NCI-H524 treated with DMSO at 0.1 percent for 48 hours (cell line): ENCODE measurements at regions not wholly inside any gene's neighbourhood (a gene's known extent, or its start where the extent isn't known, plus 50 kb on each side); places are given as distances from the start of the nearest gene placed in this dataset.

ENCODE experiments used
- DNase-seq: peaks from one replicate; lab custom pipeline; 2025; lab: John Stamatoyannopoulos, UW

DNA sequence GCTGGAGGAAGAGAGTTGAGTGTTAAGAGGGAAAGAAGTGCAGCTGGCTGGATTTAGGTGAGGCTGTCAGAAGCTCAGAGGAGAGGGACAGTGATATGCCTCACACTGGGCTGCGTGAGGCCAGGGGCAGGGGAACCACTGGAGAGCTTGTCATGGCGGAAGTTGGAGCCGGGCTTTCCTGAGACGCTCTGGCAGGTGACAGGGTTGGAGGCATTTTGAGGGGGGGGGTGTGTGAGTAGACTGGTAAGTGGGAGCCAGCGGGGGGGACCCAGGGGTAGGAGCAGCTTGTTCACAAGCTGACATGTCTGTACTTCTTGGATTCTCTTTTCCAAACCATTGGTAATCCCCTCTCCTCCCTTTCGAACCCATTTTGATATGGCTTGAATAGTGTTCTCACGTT lies 331.5 kb upstream of the RGMA start:
- DNase-seq = no peak

DNA sequence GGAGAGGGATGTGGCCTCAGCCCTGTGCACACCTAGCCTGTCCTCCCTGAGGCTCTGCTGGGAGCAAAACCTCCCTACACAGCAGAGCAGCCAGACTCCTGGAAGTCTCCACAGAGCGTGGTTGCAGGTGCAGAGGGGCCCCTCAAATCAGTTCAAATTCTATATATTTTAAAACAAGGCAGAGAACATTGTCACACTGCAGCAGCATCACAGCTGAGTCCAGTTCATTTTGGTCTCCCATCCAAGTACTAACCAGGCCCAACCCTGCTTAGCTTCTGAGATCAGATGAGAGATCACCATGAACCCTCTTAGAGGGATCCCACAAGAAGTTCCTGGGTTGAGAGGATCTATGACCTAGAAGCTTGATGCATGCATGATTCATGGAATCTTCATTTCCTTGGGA lies 331.0 kb upstream of the RGMA start:
- no peak for DNase-seq

DNA sequence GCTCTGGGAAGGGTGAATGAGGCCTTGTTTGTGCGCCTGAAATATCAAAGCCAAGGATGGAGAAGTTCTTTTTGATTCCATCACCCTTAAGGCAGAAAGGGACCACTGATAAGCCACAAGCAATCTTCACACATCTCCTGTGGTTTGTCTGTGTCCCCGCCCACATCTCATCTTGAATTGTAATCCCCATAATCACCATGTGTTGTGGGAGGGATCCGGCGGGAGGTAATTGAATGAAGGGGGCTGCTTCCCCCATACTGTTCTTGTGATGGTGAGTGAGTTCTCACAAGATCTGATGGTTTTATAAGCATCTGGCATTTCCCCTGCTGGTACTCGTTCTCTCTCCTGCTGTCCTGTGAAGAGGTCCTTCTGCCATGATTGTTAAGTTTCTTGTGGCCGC lies 329.6 kb upstream of the RGMA start:
- DNase-seq = peak; percentile 86

DNA sequence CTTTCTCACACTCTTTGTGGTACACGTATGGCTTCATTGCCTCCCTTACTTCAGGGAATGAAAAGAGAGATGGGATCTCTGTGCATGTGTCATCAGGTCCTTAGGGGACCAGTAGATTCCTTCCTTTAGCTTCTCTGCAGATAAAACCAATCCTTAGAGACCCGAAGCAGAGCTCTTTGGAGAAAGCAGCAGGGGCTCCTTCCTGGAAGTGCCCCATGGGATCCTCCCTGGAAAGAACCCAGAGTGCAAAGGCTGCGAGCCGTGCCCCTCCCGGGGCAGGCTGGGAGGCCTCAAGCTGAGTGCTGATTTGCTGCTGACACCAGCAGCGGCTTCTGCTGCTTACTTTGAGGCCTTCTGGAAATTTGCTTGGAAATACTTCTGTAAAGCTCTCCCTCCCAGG lies 328.6 kb upstream of the RGMA start:
- DNase-seq = no peak

DNA sequence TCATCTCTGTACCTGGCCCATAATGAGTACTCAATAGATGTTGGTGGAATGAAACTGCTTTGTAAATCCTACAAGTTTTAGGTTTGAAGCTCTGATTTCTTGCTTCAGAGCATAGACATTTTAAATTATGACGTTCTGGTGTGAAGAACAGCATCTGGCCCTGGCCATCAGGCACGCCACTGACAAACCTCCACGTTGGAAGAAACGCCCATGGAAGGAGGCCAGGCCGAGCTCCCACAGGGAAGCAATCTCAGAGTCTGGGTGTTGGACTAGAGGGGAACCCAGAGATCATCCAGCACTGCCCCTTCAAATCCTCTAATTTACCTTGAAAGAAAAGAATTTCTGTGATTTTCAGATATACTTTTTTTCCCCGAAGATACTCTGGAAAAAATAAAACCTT lies 328.1 kb upstream of the RGMA start:
- DNase-seq = no peak

DNA sequence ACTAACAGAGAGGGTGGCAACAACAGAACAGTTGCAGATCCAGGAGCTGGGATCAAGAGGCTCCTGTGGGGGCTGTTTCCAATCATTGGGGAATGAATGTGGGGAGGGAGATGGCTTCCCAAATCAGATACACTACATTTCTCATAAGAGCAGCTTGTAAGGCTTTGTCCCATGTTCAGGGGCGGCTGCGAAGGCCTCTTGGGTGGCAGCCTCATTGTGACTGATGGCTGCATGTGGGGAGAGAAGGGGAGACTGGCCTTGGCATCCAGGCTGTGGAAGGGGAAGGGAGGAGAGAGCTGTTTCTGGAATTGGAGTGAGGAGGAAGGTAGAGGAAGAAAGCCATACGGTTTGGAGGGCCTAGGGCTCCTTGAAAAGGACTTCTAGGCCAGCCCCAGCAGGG lies 326.6 kb upstream of the RGMA start:
- no peak for DNase-seq

DNA sequence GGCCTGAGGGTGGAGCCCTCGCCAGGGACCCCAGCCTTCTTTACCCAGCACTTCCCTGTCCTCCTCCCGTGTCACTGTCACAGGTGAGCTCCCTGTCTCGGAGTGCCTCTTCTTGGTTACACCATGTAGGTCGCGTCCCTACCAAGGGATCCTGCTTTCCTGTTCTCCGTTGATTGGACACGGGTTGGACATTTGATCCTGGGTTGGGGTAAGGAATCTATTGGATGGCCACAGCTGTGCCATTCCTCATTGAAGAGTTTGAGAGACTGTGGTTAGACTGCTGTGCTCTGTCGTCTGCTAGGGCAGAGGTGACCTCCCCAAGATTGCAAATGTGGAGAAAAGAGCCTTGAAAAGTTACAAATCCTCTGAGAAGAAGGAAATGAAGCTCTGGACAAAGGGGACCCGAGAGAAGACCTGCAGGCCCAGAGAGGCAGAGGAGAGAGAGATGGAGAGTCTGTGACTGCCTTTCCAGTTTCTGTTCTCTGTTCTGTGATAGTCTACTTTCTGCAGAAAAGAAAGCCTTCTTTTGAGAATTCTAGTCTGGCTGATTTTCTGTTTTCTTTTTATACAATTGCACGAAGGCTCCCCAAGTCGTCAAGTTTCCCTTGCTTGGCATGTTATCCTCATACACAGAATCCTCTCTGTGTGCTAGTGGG lies 325.7 kb upstream of the RGMA start:
- no peak for DNase-seq

DNA sequence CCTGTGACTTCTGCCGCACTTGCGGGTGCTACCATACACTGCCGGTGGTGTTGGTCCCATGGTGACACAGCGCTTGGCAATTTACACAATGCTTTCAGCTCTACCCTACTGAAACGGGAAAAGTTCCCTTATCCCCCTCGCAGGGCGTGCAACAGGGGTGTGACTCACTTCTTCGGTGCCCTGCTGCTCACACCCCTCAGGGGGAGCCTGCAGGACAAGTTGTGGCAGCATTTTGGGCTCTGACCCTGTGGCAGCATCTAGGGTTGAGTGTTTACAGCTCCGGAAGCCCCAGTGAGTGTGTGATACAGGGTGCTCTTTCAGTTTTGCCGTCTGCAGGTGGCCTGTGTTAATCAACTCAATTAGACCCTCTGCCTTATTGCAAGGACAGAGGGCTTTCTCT lies 324.7 kb upstream of the RGMA start:
- no peak for DNase-seq

DNA sequence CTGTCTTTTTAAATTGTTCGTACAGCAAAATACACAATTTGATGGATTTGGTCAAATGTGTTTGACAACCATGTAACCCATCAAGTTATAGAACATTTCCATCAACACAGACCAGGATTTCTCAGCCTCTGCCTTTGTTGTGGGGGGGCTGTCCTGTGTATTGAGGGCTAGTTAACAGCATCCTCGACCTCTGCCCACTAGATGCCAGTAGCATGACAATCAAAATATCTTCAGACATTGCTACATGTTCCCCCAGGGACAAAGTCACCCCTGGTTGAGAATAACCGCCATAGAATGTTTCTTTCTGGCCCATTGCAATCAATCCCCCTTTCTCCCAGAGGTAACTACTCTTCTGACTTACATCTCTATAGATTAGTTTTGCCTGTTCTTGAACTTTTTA lies 310.1 kb upstream of the RGMA start:
- DNase-seq = no peak

DNA sequence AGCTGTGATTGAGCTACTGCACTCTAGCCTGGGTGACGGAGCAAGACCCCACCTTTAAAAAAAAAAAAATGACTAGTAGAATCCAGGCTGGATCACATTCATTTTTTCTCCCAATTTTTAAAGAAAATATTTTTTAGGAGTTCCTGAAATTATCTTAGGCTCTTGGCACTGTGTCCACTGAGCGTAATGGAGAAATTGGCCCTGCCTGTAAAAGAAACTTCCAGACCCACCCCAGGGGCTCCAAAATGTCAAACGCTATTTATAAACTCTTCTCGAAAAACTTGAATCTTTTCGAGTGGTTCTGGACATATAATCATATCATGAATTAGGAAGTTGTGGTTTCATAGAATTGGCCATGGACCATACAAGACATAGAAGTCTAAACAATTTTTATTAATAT lies 300.2 kb upstream of the RGMA start:
- no peak for DNase-seq

DNA sequence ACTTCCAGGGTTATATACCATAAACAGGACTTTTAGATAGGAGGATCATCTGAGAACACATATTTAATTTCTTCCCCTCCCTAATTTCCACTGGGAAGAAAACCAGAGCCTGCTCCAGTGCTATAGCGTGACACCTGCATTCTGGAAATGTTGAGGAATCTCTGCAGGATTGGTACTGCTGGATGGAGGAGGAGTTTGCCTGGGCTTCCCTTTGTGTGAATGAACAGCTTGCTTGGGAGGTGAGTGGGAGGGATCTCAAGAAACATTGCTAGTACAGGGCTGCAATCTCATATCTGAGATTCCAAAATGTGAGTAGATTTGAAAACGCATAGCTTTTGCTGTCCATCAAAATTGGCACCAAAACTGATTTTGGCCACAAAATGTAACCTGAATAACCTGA lies 295.9 kb upstream of the RGMA start:
- no peak for DNase-seq

DNA sequence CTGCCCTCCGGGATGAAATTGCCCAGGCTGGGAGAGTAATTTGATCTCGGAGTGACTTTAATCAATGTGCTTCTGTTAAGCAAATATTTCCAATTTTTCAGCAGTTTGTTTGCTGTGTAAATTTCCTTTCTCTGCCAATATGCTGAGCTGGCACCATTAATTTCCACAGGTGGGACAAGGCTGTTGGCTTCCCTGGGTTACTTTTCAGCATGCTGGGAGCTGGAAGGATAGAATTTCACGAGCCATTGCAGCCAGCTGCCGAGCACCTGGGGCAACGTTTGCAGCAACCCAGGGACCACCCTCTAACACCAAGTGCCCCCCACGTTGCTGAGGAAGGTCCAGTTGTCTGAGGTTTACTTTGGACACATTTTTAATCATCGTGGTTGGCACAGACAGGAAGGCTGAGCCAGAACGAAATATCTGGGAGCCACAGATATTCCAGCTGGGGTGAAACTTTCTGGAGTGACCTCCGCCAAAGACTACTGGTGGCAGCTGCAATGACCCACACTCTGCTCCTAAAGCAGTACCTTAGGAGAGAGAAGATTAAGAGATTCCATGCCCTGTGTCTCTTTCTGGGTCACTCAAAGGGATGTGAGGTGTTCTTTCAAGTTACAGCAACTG lies 293.3 kb upstream of the RGMA start:
- no peak for DNase-seq

DNA sequence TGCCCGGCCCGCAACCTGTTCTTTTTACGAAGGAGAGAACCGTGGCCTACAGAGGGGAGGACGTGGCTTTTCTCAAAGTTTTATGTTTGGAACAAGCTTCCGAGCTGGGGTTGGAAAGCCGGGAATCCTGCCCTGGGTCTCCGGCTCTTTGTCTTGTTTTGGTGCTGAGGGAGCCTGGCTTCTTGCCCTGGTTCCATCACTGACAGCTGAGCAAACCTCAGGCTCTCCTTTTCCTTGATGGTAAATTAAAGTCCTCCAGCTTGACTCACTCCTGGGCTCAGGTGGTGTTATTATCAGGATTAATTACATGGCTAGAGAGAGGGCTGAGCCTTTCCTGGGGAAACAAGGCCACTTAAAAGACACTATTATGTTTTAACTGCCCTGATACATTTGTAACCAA lies 289.5 kb upstream of the RGMA start:
- peak; percentile 51 for DNase-seq

DNA sequence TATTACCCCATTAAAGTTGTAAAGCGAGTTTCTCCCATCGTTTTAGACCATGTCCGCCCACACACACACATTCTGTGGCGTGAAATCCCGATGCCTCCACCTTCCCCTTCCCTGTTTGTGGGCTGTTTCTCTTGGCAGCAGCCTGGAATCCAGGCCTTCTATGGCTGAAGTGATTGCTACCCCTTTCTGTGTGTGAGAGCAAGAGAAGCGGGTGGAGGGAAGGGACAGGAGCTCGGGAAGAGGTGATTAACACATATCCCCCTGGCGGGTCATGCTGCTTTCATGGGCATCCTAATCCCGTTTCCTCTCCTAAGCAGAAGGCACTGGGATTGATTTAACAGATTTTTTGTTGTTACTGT lies 283.8 kb upstream of the RGMA start:
- no peak for DNase-seq

DNA sequence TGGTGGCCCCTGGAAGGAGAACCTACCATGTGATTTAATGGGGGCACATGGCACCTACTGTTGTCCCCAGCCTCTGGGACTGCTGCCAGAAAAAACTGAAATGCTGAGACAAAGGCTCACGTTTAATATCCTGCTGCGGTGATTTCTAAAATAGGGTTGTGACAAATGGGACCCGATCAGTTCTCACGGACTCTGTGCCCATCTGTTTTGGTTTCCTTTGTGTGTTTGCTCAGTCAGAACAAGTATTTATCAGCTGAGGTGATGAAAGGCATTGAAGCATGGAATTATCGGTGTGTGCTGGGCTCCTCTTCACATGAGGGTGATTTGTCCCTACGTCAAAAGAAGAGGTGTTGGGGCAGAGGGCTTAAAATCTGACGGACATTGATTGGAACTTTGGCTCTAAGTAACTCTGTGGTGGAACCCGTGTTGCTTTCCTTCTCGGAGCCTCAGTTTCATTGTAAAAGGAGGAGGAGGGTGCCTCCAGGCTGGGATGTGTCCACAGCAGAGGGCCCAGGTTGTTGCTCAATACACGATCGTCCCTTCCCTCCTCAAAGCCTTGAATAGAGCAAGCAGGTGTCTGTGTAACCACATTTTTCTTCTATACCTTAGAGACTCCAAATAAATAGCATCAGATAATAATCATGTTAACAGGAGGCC lies 283.3 kb upstream of the RGMA start:
- no peak for DNase-seq

DNA sequence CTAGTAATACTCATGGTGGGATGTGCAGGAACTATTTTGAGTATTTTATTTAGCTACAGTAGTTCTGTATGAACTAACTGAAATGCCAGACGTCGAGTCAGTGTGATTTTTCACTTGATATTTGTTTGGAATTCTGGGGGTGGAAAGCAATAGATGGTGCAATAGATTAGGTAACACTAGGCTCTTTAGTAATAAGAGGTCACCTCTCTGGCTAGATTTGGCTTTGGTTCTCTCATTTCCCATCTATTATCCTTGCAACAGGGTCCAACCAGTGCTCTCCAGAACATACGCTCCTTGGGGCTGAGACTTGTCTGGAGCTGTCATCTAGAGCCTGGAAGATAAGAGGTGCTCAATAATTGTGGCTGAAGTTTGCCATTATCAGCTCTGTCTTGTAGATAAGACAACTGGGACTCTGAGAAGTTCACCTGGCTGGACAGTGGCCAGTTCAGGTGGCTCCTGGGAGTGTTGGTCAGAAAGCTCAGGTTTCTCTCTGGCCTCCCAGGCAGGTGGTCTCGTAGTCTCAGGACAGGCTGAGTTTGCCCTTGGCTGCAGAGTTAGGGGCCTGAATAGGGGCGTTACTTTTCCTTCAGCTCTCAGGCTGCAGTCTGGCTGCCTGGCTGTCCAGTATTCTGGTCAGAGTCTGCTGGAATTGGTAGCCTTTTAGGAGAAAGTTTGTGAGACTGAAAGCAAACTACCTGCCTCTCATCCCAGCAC lies 277.5 kb upstream of the RGMA start:
- DNase-seq = no peak

DNA sequence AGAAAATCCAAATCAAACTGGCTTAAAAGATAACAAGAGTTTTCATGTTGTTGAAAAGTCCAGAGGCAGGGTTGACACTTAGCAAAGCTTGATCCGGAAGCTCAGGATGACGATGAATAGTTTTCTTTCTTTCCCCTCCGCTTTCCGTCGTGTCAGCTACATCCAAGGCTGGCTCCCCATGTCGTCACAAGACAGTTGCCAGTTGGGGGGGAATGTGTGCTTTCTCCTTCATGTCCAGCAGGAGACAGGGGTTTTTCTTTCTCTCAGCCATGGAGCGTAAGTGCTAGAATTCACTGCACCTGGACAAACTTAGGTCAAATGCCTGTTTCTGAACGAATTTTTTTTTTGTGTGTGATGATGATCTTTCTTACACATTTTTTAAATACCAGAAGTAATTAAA lies 273.8 kb upstream of the RGMA start:
- no peak for DNase-seq

DNA sequence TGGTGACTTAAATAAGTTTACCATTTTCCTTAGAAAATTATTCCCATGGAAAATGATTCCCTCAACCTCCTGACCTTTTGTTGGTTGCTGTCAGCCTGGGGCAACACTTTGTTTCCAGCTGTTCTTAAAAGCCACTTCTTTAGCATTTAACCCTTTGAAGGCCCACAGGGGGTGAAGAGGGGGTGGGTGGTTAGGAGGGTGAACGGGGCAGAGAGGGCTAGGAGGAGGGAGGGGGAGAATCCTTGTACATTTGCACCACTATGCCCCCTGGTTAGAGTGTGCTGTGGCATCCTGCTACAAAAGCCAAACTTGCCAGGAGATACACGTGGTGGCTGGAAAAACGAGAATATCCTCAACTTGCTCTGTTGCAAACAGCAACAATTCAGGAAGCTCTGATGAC lies 273.2 kb upstream of the RGMA start:
- DNase-seq = no peak

DNA sequence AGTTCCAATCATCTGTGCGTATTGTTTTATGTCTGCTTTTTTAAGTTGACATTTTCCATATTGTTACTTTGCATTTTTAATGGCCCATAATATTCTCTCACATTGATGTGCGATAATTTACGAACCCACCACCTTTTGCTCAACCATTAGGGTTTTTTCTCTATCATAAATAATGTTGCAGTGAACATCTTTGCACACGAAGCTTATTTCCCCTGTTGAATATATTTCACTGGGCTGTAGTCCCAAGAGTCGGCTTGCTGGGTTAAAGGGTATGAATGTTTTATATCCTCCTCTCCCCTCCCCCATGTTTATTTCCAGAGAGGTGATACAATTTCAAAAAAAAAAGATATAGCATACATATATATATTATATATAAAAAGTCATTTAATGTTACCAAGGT lies 272.7 kb upstream of the RGMA start:
- DNase-seq = no peak

DNA sequence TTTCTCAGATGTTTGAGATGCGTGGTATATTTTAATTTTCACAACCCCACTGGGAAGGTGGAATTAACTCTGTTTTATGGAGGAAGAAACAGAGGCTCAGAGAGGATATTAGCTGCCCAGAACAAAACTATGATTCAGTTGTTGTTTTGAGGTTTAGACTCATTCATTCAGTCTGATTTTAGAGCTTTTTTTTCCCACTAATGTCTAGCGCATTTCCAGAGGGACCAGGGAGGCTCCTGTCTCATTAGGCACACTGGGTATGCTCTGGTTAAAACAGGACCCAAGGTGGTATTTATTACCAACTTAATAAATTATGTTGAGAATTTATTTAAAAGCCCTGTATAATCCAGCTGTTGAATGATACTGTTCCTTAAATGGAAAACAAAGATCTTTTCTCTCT lies 272.0 kb upstream of the RGMA start:
- DNase-seq = no peak

DNA sequence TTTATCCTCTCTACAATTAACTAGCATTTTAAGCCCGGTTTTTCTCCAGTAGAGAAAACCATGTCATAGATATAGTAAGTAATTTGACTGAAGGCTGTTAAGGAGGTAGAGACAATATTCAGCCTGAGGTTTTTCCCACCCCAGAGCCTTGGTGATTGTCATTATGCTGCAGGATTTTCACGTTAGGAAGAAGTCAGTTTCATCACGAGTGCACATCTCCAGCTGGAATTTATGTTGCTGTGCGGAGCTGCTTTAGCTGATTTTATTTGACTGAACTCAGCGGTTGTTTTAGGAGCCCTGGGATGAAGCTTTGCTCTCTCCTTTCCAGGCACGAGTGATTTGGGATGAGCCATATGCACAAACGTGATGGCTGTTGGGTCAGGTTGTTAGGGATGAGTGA lies 271.3 kb upstream of the RGMA start:
- no peak for DNase-seq

DNA sequence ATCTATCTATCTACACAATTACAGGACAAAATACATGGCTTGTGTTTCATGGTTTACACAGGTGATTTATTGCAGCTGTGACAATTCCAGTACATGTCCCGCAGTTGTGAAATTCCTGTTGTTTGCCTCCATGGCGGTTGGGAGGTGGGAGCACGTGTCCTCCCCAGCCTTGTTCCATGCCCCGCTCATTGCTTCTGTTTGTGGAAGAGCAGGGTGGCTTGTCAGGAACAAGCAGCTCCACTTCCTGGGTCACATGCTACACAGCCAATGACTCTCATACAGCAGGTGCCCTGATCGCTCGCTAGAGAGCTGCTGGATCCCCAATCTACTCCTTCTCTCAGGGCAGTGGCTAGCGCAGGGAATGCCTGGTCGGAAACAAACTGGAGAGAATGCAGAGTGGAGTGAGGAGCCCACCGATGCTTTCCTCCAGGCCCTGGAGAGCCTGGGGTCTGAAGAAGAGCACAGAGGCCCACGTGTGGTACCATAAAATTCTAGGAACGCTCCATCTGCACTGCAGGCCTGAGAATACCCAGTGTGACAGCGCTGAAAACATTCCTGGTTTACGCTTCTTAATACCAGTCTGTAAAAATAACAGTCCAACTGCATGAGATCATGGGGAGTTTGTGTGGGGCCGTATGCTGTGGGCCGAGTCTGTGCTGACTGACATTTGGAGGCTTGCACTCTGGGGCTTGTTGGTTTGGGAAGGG lies 270.6 kb upstream of the RGMA start:
- no peak for DNase-seq

DNA sequence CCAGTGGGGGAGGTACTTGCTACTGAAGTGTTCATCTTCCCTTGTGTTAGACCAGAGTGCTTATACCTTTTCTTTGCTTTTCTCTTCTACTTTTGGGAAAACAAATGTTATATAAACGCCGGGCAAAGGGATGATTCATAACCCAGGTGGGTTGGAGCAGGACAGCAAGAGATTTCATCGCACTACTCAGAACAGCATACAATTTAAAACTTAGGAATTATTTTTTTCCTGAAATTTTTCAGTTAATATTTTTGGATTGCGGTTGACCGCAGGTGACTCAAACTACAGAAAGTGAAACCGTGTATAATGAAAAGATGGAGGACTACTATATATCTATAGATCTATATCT lies 270.0 kb upstream of the RGMA start:
- no peak for DNase-seq
